ENCODE measurements at regions not wholly inside any gene's neighbourhood (a gene's known extent, or its start where the extent isn't known, plus 50 kb on each side); places are given as distances from the start of the nearest gene placed in this dataset.
"Not testable (repeated sequence)": the region's sequence is repeated elsewhere in the genome, so short reads cannot be mapped to it uniquely, and the experiment has no call there.

GRCh38 chr13:33676045-33676989, 141.6 kb upstream of the RFC3 start:
- no peak for DNase-seq

GRCh38 chr13:33677215-33677614, 140.7 kb upstream of the RFC3 start:
- no peak for DNase-seq

- DNase-seq = no peak
Measured at GRCh38 chr13:33678084-33678483, 139.9 kb upstream of the RFC3 start.

- DNase-seq = no peak
Measured at GRCh38 chr13:33678906-33679657, 138.9 kb upstream of the RFC3 start.

DNA sequence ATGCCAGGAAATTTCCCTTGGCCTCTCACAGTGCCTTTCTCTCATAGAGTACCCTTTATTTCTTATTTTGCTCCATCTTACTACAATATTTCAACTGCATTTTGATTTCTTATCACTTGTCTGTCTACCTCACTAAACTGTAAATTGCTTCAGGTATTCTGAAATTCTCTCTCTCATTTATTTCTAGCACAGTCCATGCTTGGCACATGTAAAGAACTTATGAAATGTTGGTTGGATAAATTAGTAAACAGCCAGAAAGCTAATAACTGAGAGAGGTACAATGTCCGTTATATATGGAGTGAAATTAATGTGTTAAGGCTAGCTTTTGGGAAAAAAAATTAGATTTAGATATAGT, 138.3 kb upstream of the RFC3 start:
- DNase-seq = no peak

DNA sequence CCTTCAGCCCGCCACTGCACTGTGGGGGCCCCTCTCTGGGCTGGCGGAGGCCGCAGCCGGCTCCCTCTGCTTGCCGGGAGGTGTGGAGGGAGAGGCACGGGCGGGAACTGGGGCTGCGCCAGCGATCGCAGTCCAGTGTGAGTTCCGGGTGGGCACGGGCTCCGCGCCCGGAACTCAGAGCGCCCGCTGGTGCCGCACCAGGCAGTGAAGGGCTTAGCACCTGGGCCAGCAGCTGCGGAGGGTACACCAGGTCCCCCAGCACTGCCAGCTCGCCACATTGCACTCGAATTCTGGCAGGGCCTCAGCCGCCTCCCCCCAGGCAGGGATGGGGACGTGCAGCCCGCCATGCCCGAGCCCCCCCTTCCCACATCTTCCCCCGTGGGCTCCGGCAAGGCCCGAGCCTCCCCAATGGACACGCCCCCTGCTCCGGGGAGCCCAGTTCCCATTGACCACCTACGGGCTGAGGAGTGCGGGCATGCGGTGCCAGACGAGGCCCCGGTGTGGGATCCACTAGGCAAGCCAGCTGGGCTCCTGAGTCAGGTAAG, 135.9 kb upstream of the RFC3 start:
- no peak for DNase-seq

GRCh38 chr13:33682646-33683045, 135.3 kb upstream of the RFC3 start:
- not testable (repeated sequence) for DNase-seq

DNA sequence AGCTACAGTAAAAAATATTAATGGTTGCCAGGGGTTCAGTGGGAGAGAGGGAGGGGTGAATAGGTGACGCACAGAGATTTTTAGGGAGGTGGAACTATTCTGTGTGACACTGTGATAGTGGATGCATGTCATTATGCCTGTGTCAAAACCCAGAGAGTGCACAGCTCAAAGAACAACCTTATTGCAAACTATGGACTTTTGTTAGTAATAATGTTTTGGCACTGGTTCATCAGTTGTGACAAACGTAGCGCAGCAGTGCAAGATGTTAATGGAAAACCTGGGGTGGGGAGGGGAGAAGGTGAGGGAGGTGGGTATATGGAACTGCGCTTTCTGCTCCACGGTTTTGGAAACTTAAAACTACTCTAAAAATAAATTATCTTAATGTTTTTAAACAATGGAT, 134.6 kb upstream of the RFC3 start:
- DNase-seq = no peak

DNA sequence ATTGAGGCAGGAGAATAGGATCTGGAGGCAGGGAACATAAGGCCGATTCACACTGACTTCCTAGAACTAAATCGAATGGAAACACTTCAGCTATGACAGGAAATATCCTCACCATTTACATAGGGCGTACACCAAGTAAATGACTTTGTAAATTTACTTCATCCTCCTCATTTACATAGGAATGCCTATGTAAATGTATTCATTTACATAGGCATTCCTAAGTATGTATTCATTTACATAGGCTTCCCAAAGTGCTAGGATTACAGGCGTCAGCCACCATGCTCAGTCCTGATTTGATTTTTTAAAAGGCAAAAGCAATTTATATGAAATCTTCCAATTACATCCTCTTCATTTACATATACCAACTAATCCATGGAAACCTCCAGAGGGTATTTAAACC, 133.1 kb upstream of the RFC3 start:
- no peak for DNase-seq

DNA sequence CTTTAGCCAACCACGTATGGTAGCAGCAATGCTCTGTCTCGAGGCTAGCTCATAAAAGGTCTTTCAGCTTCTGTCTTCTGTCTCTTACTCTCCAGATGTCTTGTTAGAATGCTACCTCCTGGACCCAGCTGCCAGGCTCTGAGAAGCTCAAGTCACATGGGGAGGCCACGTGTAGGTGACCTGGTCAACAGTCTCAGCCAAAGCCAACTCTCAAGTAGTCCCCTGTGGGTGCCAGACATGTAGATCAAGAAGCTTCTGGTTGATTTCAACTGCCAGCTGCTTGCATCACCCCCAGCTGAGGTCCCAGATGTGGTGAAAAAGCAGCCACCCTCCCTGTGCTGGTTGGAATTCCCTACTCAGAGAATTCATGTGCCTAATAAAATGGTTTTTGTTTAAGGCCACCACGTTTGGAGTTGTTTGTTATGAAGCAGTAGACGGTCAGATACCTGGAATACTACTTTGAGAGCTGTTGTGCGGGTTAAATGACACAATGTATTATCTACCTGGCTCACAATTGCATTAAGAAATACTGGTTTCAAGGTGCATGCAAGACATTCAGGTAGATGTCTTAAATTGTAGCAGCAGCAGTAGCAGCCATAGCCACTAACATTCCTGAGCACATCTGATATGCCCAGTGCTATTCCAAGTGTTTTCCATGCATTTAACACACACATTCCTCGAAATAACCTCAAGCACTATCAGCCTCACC, 131.0 kb upstream of the RFC3 start:
- no peak for DNase-seq

DNA sequence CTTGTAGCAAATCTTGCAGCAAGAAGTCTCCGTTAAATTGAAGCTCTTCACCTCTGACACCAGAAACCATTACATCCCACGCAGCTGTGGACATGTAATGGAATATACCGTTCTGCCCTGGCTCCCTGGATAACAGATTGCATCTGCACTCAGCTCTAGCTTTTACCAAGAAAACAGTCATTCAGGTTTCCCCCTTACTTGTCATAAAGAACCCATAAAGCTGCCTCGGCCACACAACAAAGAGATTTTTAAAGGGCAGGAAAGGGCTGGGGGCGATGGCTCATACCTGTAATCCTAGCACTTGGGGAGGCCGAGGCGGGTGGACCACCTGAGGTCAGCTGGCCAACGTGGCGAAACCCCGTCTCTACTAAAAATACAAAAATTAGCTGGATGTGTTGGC, 127.6 kb upstream of the RFC3 start:
- no peak for DNase-seq

- no peak for DNase-seq
Measured at GRCh38 chr13:33691980-33692379, 126.0 kb upstream of the RFC3 start.

GRCh38 chr13:33692531-33692930, 125.4 kb upstream of the RFC3 start:
- DNase-seq = no peak

- DNase-seq = no peak
Measured at GRCh38 chr13:33694546-33694945, 123.4 kb upstream of the RFC3 start.

DNA sequence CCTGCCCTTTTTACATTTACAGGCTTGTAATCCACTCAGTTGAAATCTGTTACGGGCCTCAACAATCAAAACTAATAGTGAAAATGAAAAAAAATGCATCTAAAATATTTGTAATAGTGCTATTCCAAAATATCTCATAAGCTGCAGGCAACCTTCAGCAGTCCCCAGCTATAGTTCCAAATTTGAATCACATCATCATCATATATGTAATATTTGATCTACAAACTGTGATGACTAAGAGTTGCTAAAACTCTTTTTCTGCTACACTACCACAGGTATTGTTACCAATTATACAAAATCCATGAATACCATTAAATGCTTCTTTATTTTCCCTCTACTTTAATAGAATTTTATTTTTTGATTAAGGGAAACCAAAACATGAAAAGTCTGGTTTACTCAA, 121.4 kb upstream of the RFC3 start:
- no peak for DNase-seq

DNA sequence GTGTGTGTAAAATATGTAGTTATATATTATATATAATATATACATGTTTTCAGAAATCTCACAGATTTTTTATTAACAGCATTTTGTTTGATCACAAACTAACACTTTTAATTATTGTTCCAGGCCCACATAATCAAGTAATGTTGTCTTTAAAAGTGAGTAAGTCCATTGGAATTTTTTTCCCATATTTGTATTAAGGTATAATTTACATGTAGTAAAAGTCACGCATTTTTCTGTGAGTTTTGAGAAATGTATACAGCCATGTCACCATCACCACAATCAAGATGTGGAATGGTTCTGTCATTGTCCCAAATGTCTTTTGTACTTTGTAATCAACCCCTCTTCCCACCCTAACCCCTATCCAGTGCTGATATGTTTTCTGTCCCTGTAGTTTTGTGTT, 120.0 kb upstream of the RFC3 start:
- DNase-seq = no peak

GRCh38 chr13:33707449-33707848, 110.5 kb upstream of the RFC3 start:
- no peak for DNase-seq

DNA sequence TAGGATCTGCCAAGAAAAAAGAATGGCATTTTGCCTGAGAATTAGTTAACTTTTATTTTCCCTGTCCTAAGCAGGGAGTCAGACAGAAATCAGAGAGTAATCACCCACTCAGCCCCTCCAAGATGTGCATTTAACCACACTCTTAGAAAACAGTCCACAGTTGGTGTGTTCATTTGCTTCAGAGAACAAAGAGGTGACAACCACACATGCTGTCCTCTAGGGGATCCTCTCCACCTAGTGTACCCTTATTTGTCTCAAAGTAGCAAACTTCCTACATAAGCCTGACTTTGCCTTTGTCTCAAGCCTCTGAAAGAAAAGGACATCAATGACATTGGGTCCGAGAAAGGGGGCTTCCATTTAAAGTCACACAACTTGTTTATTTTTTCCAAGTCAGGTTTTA, 107.0 kb upstream of the RFC3 start:
- no peak for DNase-seq

GRCh38 chr13:33711436-33711835, 106.5 kb upstream of the RFC3 start:
- no peak for DNase-seq

GRCh38 chr13:33717775-33718174, 100.2 kb upstream of the RFC3 start:
- no peak for DNase-seq

DNA sequence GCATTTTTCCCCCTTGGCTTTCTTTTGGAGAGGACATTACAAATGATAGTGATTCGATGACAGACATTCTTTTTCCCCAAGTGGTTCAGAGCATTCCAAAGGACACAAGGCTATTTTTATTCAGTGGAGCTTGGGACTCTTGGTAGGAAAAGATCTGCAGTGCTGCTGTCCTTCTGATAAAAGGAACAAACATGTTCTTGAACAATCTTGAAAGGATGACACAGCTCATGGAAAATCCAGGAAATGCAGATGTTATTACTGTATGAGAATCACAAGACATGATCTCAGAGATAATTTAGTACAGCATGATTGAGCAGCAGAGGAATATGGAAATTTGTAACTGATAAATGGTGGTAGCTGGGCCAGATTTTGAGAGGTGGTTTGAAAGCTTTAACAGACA, 96.2 kb upstream of the RFC3 start:
- DNase-seq = no peak

- no peak for DNase-seq
Measured at GRCh38 chr13:33722216-33722915, 95.6 kb upstream of the RFC3 start.

DNA sequence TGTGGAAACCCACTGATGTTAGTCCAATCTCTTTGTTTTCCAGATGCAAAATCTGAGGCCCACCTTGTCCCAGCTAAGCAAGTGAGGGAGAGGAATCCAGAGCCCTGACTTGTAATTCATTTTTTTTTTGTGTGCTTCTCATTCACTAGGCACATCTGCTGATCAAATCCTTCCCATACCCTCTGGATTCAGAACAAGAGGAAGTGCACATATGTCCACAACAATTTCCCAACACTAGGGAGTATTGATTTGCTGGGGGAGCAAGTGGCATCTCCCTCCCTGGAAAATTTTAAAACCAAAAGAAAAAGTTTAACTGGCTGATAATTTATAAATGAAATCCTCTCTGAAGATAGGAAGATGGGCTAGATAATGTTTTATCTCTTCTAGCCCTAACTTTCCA, 94.6 kb upstream of the RFC3 start:
- DNase-seq = no peak

Measured in NCI-H1694 (cell line).